ENCODE measurements at regions not wholly inside any gene's neighbourhood (a gene's known extent, or its start where the extent isn't known, plus 50 kb on each side); places are given as distances from the start of the nearest gene placed in this dataset.
"Not testable (repeated sequence)": the region's sequence is repeated elsewhere in the genome, so short reads cannot be mapped to it uniquely, and the experiment has no call there.

DNA sequence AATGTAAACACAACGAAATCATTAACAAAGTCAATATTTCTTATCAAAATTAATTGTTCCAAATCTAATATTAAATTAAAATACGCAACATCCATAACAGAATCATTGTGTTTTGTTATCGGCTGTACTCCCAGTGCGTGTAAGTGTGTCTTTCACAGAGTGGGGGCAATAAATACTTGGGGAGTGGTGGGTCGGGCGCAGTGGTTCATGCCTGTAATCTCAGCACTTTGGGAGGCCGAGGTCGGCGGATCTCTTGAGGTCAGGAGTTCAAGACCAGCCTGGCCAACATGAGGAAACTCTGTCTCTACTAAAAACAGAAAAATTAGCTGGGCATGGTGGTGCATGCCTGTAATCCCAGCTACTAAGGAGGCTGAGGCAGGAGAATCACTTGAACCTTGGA, 893.6 kb upstream of the SLITRK1 start:
- H3K27ac Mint-ChIP-seq; H3K36me3 Mint-ChIP-seq; ATAC-seq (ENCODE audit: low read depth in 2 of 2); H3K4me1 ChIP-seq (ENCODE audit: control insufficient read depth, insufficient read depth, low read length, poor library complexity, severe bottlenecking); H3K4me3 Mint-ChIP-seq; DNase-seq; H3K27me3 Mint-ChIP-seq; H3K4me3 ChIP-seq (ENCODE audit: low read depth, low read length); H3K27me3 ChIP-seq (ENCODE audit: control insufficient read depth, insufficient read depth, low read length); H3K27ac ChIP-seq (ENCODE audit: insufficient read depth, low read length, poor library complexity, severe bottlenecking); H3K9me3 Mint-ChIP-seq; H3K36me3 ChIP-seq (ENCODE audit: control insufficient read depth, insufficient read depth, low read length); H3K9me3 ChIP-seq (ENCODE audit: control insufficient read depth in 2 of 2, low read length in 2 of 2); H3K4me1 Mint-ChIP-seq: not testable (repeated sequence)

DNA sequence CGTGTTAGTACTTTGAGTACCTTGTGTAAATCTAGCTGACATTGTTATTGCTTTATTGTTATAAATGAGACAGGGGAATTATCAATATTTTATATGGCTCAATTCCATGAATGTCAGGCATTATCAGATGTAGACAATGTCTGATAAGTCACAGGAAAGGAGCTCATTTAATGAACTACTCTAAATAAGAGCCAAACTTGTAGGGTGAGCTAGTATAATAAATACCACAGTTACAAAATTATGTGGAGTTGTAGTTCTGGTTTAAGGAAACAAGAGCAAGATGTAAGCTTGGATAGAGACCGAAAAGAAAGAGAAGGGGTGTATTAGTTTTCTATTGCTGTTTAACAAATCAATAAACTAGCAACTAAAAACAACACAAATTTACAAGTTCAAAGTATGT, 891.8 kb upstream of the SLITRK1 start:
- Histone ChIP-seq H3K27me3 (ENCODE audit: control insufficient read depth, insufficient read depth, low read length) (no peaks in the 10 kb centered on the region), H3K4me1 (ENCODE audit: control insufficient read depth, insufficient read depth, low read length, poor library complexity, severe bottlenecking) (no peaks in the 10 kb centered on the region), H3K36me3 (ENCODE audit: control insufficient read depth, insufficient read depth, low read length) (no peaks in the 10 kb centered on the region), H3K27ac (ENCODE audit: insufficient read depth, low read length, poor library complexity, severe bottlenecking) (no peak overlapping the region), H3K9me3 (ENCODE audit: control insufficient read depth in 2 of 2, low read length in 2 of 2) (no peaks in the 10 kb centered on the region), H3K4me3 (ENCODE audit: low read depth, low read length) (no peak overlapping the region)
- no peak for DNase-seq
- Mint-ChIP-seq H3K9me3 (peaks cover 0 to 7% (median 3%) of the 10 kb centered on the region in 7 donors), H3K36me3 (no peaks in the 10 kb centered on the region), H3K4me3 (no peak overlapping the region), H3K4me1 (no peaks in the 10 kb centered on the region), H3K27ac (no peak overlapping the region), H3K27me3 (no peaks in the 10 kb centered on the region)
- no peak for ATAC-seq (ENCODE audit: low read depth in 2 of 2)

DNA sequence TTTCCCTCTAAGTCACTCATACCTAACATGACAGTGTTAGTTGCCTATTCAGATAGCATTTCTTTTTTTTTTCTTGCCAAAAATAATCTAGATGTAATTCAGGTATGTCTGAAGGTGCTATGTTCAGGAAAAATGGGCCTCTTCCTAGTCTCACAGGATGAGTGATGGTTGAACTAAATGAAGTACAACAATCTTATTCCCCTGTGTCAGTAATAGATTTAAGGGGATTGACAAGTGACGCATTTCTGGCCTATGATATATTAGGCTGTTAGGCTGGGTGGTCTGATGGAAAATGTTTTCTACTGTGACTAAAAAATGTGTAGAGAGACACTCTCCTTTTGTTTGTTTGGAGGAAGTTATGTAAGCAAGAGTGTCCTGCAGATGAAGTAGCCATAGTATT, 878.7 kb upstream of the SLITRK1 start:
- Mint-ChIP-seq H3K9me3 (peaks cover 0 to 7% (median 3%) of the 10 kb centered on the region in 7 donors), H3K36me3 (no peaks in the 10 kb centered on the region), H3K4me3 (no peak overlapping the region), H3K27ac (no peak overlapping the region), H3K4me1 (no peaks in the 10 kb centered on the region), H3K27me3 (no peaks in the 10 kb centered on the region)
- H3K4me1 ChIP-seq (ENCODE audit: control insufficient read depth, insufficient read depth, low read length, poor library complexity, severe bottlenecking): no peaks in the 10 kb centered on the region
- H3K9me3 ChIP-seq (ENCODE audit: control insufficient read depth in 2 of 2, low read length in 2 of 2): no peaks in the 10 kb centered on the region
- H3K27ac ChIP-seq (ENCODE audit: insufficient read depth, low read length, poor library complexity, severe bottlenecking): no peak overlapping the region
- ATAC-seq (ENCODE audit: low read depth in 2 of 2) (no peak), DNase-seq (no peak)
- no peak overlapping the region for H3K4me3 ChIP-seq (ENCODE audit: low read depth, low read length)
- H3K27me3 ChIP-seq (ENCODE audit: control insufficient read depth, insufficient read depth, low read length): no peaks in the 10 kb centered on the region
- H3K36me3 ChIP-seq (ENCODE audit: control insufficient read depth, insufficient read depth, low read length): no peaks in the 10 kb centered on the region

DNA sequence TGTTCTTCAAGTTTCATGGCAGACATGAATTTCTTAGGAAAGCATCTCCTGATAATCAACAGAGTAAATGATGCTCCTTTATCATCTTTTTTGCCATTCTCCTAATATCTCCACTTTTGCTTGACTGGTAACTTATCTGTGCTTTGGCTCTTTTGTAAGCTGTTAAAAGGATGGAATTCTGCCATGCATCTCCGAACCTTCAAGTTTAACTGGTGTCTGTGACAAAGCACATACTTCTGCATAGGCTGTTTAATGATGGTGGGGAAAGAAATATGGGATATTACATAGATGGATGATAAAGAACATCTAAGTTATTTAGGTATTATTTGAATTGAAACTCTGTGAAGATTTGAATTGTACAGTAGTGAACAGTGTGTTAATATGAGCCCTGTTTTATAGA, 866.9 kb upstream of the SLITRK1 start:
- no peak overlapping the region for H3K27ac Mint-ChIP-seq

DNA sequence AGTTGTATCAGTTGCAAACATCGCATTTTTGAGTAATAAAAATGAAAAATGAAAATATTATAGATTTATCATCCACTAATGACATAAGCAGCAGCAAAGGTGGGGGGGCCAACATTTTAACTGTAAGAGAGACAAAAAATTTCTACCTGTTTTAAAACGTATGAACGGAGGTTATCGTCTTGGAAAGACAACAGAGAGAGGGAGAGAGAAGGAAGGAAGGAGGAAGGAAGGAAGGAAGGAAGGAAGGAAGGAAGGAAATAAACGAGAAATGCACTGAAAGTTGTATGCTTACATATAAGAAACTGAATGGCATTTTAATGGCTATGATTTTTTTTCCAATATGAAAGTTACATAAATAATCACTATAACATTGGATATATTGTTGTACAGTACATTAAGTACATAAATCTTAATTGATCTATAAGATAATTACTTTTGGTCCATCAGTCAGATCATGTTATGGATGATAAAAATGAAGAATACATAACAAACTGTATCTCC, 862.8 kb upstream of the SLITRK1 start:
- ATAC-seq (ENCODE audit: low read depth in 2 of 2) (no peak), DNase-seq (no peak)
- Histone ChIP-seq H3K36me3 (ENCODE audit: control insufficient read depth, insufficient read depth, low read length) (no peaks in the 10 kb centered on the region), H3K4me3 (ENCODE audit: low read depth, low read length) (no peak overlapping the region), H3K27me3 (ENCODE audit: control insufficient read depth, insufficient read depth, low read length) (no peaks in the 10 kb centered on the region), H3K4me1 (ENCODE audit: control insufficient read depth, insufficient read depth, low read length, poor library complexity, severe bottlenecking) (no peaks in the 10 kb centered on the region), H3K9me3 (ENCODE audit: control insufficient read depth in 2 of 2, low read length in 2 of 2) (no peaks in the 10 kb centered on the region), H3K27ac (ENCODE audit: insufficient read depth, low read length, poor library complexity, severe bottlenecking) (no peak overlapping the region)
- Mint-ChIP-seq H3K4me1 (no peaks in the 10 kb centered on the region), H3K36me3 (no peaks in the 10 kb centered on the region), H3K27me3 (no peaks in the 10 kb centered on the region), H3K4me3 (no peak overlapping the region), H3K9me3 (peaks cover 0 to 27% (median 3%) of the 10 kb centered on the region in 7 donors), H3K27ac (no peak overlapping the region)

More for the DNA sequence above, 866.9 kb upstream of the SLITRK1 start:
- H3K9me3 Mint-ChIP-seq: peaks cover 1 to 16% (median 4%) of the 10 kb centered on the region in 7 donors
- H3K27ac ChIP-seq (ENCODE audit: insufficient read depth, low read length, poor library complexity, severe bottlenecking): no peak overlapping the region
- no peaks in the 10 kb centered on the region for H3K36me3 Mint-ChIP-seq
- DNase-seq: no peak
- H3K4me3 ChIP-seq (ENCODE audit: low read depth, low read length): no peak overlapping the region
- H3K27me3 ChIP-seq (ENCODE audit: control insufficient read depth, insufficient read depth, low read length): no peaks in the 10 kb centered on the region
- no peaks in the 10 kb centered on the region for H3K27me3 Mint-ChIP-seq
- no peaks in the 10 kb centered on the region for H3K4me1 ChIP-seq (ENCODE audit: control insufficient read depth, insufficient read depth, low read length, poor library complexity, severe bottlenecking)
- H3K4me1 Mint-ChIP-seq: no peaks in the 10 kb centered on the region
- ATAC-seq (ENCODE audit: low read depth in 2 of 2): no peak
- no peaks in the 10 kb centered on the region for H3K9me3 ChIP-seq (ENCODE audit: control insufficient read depth in 2 of 2, low read length in 2 of 2)
- H3K4me3 Mint-ChIP-seq: no peak overlapping the region
- no peaks in the 10 kb centered on the region for H3K36me3 ChIP-seq (ENCODE audit: control insufficient read depth, insufficient read depth, low read length)

DNA sequence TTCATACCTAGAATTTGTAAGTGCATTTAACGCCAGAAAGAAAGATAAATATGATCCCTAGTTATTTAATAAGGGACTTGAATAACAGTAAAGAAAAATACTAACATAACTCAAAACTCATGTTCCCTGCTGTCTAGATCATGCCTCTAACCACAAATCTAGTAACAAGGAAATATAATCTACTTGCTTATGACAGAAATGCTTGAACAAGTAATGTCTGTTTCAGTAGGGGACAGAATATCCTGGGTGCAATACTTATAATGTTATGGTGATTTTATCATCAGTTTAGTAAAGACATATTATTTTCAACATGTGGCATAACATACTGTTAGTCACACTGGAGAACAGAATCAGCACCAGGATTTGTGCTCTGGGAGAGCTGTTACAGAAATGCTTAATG, 861.9 kb upstream of the SLITRK1 start:
- ATAC-seq (ENCODE audit: low read depth in 2 of 2) (no peak), DNase-seq (no peak)
- no peak overlapping the region for H3K27ac ChIP-seq (ENCODE audit: insufficient read depth, low read length, poor library complexity, severe bottlenecking)
- no peaks in the 10 kb centered on the region for H3K27me3 ChIP-seq (ENCODE audit: control insufficient read depth, insufficient read depth, low read length)
- H3K4me3 Mint-ChIP-seq: no peak overlapping the region
- peaks cover 0 to 27% (median 4%) of the 10 kb centered on the region in 7 donors for H3K9me3 Mint-ChIP-seq
- no peak overlapping the region for H3K4me3 ChIP-seq (ENCODE audit: low read depth, low read length)
- no peaks in the 10 kb centered on the region for H3K27me3 Mint-ChIP-seq
- no peaks in the 10 kb centered on the region for H3K4me1 ChIP-seq (ENCODE audit: control insufficient read depth, insufficient read depth, low read length, poor library complexity, severe bottlenecking)
- H3K36me3 ChIP-seq (ENCODE audit: control insufficient read depth, insufficient read depth, low read length): no peaks in the 10 kb centered on the region
- H3K27ac Mint-ChIP-seq: no peak overlapping the region
- no peaks in the 10 kb centered on the region for H3K9me3 ChIP-seq (ENCODE audit: control insufficient read depth in 2 of 2, low read length in 2 of 2)
- no peaks in the 10 kb centered on the region for H3K36me3 Mint-ChIP-seq
- H3K4me1 Mint-ChIP-seq: no peaks in the 10 kb centered on the region

DNA sequence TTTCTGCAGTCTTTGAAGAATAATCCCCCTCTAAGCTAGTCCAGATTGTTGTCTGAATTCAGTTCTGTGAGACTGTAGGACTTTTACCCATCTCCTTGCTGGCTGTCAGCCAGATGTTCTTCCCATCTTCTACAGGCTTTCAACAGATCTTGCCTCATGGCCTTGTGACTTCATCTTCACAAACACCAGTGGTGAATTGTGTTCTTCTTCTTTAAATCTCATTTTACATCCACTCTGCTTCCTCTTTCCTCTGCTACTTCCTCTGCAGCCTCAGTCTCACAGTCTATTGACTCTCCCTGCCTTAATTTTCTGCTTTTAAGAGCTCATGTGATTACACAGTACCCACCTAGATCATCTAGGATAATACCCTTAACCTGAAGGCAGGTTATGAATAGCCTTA, 859.0 kb upstream of the SLITRK1 start:
- no peak for DNase-seq

DNA sequence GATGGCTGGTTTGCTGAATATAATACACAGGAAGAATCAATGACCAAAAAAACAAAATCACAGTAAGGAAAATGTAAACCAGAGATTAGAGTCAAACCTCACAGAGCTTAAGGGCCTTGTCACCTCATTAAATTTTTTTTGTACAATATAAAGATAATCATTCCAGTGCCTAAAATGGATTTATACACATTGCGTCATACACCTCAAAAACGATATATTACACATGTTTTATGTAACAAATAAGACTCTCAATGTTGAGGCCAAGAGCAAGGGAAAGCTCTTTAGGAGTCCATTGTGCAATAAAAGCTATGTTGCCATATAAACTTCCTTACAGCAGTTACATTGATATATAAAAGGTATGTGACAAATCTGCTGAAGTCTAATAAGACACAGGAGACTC, 856.7 kb upstream of the SLITRK1 start:
- peaks cover 4 to 25% (median 7%) of the 10 kb centered on the region in 7 donors for H3K9me3 Mint-ChIP-seq
- DNase-seq: no peak
- no peak for ATAC-seq (ENCODE audit: low read depth in 2 of 2)
- H3K4me3 Mint-ChIP-seq: no peak overlapping the region
- no peak overlapping the region for H3K27ac Mint-ChIP-seq
- no peaks in the 10 kb centered on the region for H3K27me3 Mint-ChIP-seq
- H3K4me1 Mint-ChIP-seq: no peaks in the 10 kb centered on the region
- Histone ChIP-seq H3K27me3 (ENCODE audit: control insufficient read depth, insufficient read depth, low read length) (no peaks in the 10 kb centered on the region), H3K4me1 (ENCODE audit: control insufficient read depth, insufficient read depth, low read length, poor library complexity, severe bottlenecking) (no peaks in the 10 kb centered on the region), H3K4me3 (ENCODE audit: low read depth, low read length) (no peak overlapping the region), H3K27ac (ENCODE audit: insufficient read depth, low read length, poor library complexity, severe bottlenecking) (no peak overlapping the region), H3K9me3 (ENCODE audit: control insufficient read depth in 2 of 2, low read length in 2 of 2) (no peaks in the 10 kb centered on the region), H3K36me3 (ENCODE audit: control insufficient read depth, insufficient read depth, low read length) (no peaks in the 10 kb centered on the region)
- H3K36me3 Mint-ChIP-seq: no peaks in the 10 kb centered on the region

More for the DNA sequence above, 859.0 kb upstream of the SLITRK1 start:
- H3K9me3 Mint-ChIP-seq: peaks cover 4 to 24% (median 7%) of the 10 kb centered on the region in 7 donors
- no peak overlapping the region for H3K27ac Mint-ChIP-seq
- H3K27me3 Mint-ChIP-seq: no peaks in the 10 kb centered on the region
- Histone ChIP-seq H3K4me3 (ENCODE audit: low read depth, low read length) (no peak overlapping the region), H3K27ac (ENCODE audit: insufficient read depth, low read length, poor library complexity, severe bottlenecking) (no peak overlapping the region), H3K27me3 (ENCODE audit: control insufficient read depth, insufficient read depth, low read length) (no peaks in the 10 kb centered on the region), H3K4me1 (ENCODE audit: control insufficient read depth, insufficient read depth, low read length, poor library complexity, severe bottlenecking) (no peaks in the 10 kb centered on the region), H3K9me3 (ENCODE audit: control insufficient read depth in 2 of 2, low read length in 2 of 2) (no peaks in the 10 kb centered on the region), H3K36me3 (ENCODE audit: control insufficient read depth, insufficient read depth, low read length) (no peaks in the 10 kb centered on the region)
- no peaks in the 10 kb centered on the region for H3K36me3 Mint-ChIP-seq
- no peaks in the 10 kb centered on the region for H3K4me1 Mint-ChIP-seq
- no peak for ATAC-seq (ENCODE audit: low read depth in 2 of 2)
- no peak overlapping the region for H3K4me3 Mint-ChIP-seq
